H9 (cell line): ENCODE measurements at regions not wholly inside any gene's neighbourhood (a gene's known extent, or its start where the extent isn't known, plus 50 kb on each side); places are given as distances from the start of the nearest gene placed in this dataset.

Experiments
- DNase-seq: peaks from one replicate; pipeline ENCODE4 v3.0.0-alpha.2; 2017
- H2AFZ ChIP-seq: one replicate; pipeline ENCODE4 v1.6.1; 2013; ENCODE audit warnings: mild to moderate bottlenecking, low read length, control low read depth, moderate library complexity
- H2AK5ac ChIP-seq: 2 replicates; pipeline ENCODE4 v1.6.1; 2013; ENCODE audit warnings: low read length, control low read depth, mixed read lengths; ENCODE audit not compliant: insufficient read length
- H2BK120ac ChIP-seq: one replicate; pipeline ENCODE4 v1.6.1; 2013; ENCODE audit warnings: low read depth, mild to moderate bottlenecking, low read length, control low read depth, inconsistent platforms; ENCODE audit not compliant: poor library complexity, severe bottlenecking
- H2BK12ac ChIP-seq: 2 replicates; pipeline ENCODE4 v1.6.1; 2013; ENCODE audit warnings: low read length, control low read depth, mixed read lengths, low read depth; ENCODE audit not compliant: insufficient read length
- H2BK15ac ChIP-seq: 2 replicates; pipeline ENCODE4 v1.6.1; 2013; ENCODE audit warnings: low read depth, low read length, control low read depth
- H2BK20ac ChIP-seq: one replicate; pipeline ENCODE4 v1.6.1; 2013; ENCODE audit warnings: low read depth, mild to moderate bottlenecking, low read length, control low read depth, inconsistent platforms; ENCODE audit not compliant: poor library complexity, severe bottlenecking
- H2BK5ac ChIP-seq: 2 replicates; pipeline ENCODE4 v1.6.1; 2013; ENCODE audit warnings: low read length, control low read depth, mixed read lengths; ENCODE audit not compliant: insufficient read length
- H3K14ac ChIP-seq: 2 replicates; pipeline ENCODE4 v1.6.1; 2013; ENCODE audit warnings: low read length, control low read depth; ENCODE audit not compliant: insufficient read depth
- H3K18ac ChIP-seq: 2 replicates; pipeline ENCODE4 v1.6.1; 2013; ENCODE audit warnings: low read depth, mild to moderate bottlenecking, mixed read lengths, low read length, control low read depth; ENCODE audit not compliant: insufficient read length
- H3K23ac ChIP-seq: 2 replicates; pipeline ENCODE4 v1.6.1; 2013; ENCODE audit warnings: low read length, control low read depth, mixed read lengths, low read depth; ENCODE audit not compliant: insufficient read length
- H3K23me2 ChIP-seq: 2 replicates; pipeline ENCODE4 v1.6.1; 2013; ENCODE audit warnings: low read depth, mild to moderate bottlenecking, mixed read lengths, low read length, control low read depth; ENCODE audit not compliant: insufficient read length, poor library complexity, severe bottlenecking
- H3K27ac ChIP-seq: 2 replicates; pipeline ENCODE4 v1.5.1; 2013; ENCODE audit warnings: low read length, control low read depth, mixed read lengths, low read depth; ENCODE audit not compliant: insufficient read length
- H3K27me3 ChIP-seq: 2 replicates; pipeline ENCODE4 v1.6.1; 2013; ENCODE audit warnings: low read length, control low read depth, inconsistent platforms; ENCODE audit not compliant: insufficient read depth
- H3K4ac ChIP-seq: 2 replicates; pipeline ENCODE4 v1.6.1; 2013; ENCODE audit warnings: low read depth, mild to moderate bottlenecking, control low read depth, inconsistent platforms, low read length, moderate library complexity
- H3K4me1 ChIP-seq: 2 replicates; pipeline ENCODE4 v1.6.1; 2013; ENCODE audit warnings: low read length, control low read depth, inconsistent platforms; ENCODE audit not compliant: insufficient read depth
- H3K4me2 ChIP-seq: 2 replicates; pipeline ENCODE4 v1.6.1; 2013; ENCODE audit warnings: low read length, control low read depth, mixed read lengths; ENCODE audit not compliant: insufficient read length, insufficient read depth
- H3K56ac ChIP-seq: 2 replicates; pipeline ENCODE4 v1.6.1; 2013; ENCODE audit warnings: low read depth, mild to moderate bottlenecking, mixed read lengths, low read length, control low read depth; ENCODE audit not compliant: insufficient read length
- H3K79me1 ChIP-seq: 2 replicates; pipeline ENCODE4 v1.6.1; 2013; ENCODE audit warnings: low read depth, mild to moderate bottlenecking, moderate library complexity, low read length, control low read depth, inconsistent platforms; ENCODE audit not compliant: insufficient read depth, poor library complexity, severe bottlenecking
- H3K79me2 ChIP-seq: 2 replicates; pipeline ENCODE4 v1.6.1; 2013; ENCODE audit warnings: low read length, control low read depth, inconsistent platforms; ENCODE audit not compliant: insufficient read depth
- H3K9ac ChIP-seq: 2 replicates; pipeline ENCODE4 v1.6.1; 2013; ENCODE audit warnings: low read length, control low read depth, mixed read lengths; ENCODE audit not compliant: insufficient read length; ENCODE audit errors: extremely low read depth
- H3K9me3 ChIP-seq: one replicate; pipeline ENCODE4 v1.6.1; 2013; ENCODE audit warnings: low read depth, low read length, inconsistent platforms; ENCODE audit not compliant: control insufficient read depth
- H3T11ph ChIP-seq: one replicate; pipeline ENCODE4 v1.6.1; 2013; ENCODE audit warnings: mild to moderate bottlenecking, low read length, control low read depth, inconsistent platforms
- H4K20me1 ChIP-seq: one replicate; pipeline ENCODE4 v1.6.1; 2013; ENCODE audit not compliant: control insufficient read depth, insufficient read length, insufficient read depth
- H4K5ac ChIP-seq: 2 replicates; pipeline ENCODE4 v1.6.1; 2013; ENCODE audit warnings: low read depth, mild to moderate bottlenecking, mixed read lengths, low read length, control low read depth; ENCODE audit not compliant: insufficient read length
- H4K8ac ChIP-seq: replicated peaks from 2 replicates; pipeline ENCODE4 v1.6.1; 2013; ENCODE audit warnings: low read length, control low read depth, mixed read lengths, low read depth; ENCODE audit not compliant: insufficient read length
- H4K91ac ChIP-seq: 2 replicates; pipeline ENCODE4 v1.6.1; 2013; ENCODE audit warnings: low read depth, mild to moderate bottlenecking, moderate library complexity, mixed read lengths, low read length, control low read depth; ENCODE audit not compliant: insufficient read length
- H3K27ac Mint-ChIP-seq, 3 experiments: 2 replicates in 2 of 3; 3 replicates in 1 of 3; pipeline ENCODE4 v1.8.0; 2020 to 2021; ENCODE audit warnings: mixed read lengths in 3 of 3, mild to moderate bottlenecking in 1 of 3, moderate library complexity in 1 of 3
- H3K27me3 Mint-ChIP-seq: 2 replicates; pipeline ENCODE4 v1.8.0; 2021; ENCODE audit warnings: low read depth, mild to moderate bottlenecking, moderate library complexity, mixed read lengths
- H3K36me3 Mint-ChIP-seq, 3 experiments: 2 replicates in 2 of 3; 3 replicates in 1 of 3; pipeline ENCODE4 v1.8.0; 2020 to 2021; ENCODE audit warnings: low read depth in 3 of 3, mixed read lengths in 3 of 3; ENCODE audit not compliant: insufficient read depth in 1 of 3
- H3K4me1 Mint-ChIP-seq, 2 experiments: 2 replicates each; pipeline ENCODE4 v1.8.0; 2020; ENCODE audit warnings: mixed read lengths in 2 of 2
- H3K4me3 Mint-ChIP-seq, 2 experiments: 2 replicates in 1 of 2; 3 replicates in 1 of 2; pipeline ENCODE4 v1.8.0; 2020 to 2021; ENCODE audit warnings: mild to moderate bottlenecking in 2 of 2, mixed read lengths in 2 of 2, moderate library complexity in 1 of 2
- H3K9me3 Mint-ChIP-seq, 2 experiments: 2 replicates in 1 of 2; 3 replicates in 1 of 2; pipeline ENCODE4 v1.8.0; 2020; ENCODE audit warnings: mild to moderate bottlenecking in 2 of 2, mixed read lengths in 2 of 2, moderate library complexity in 1 of 2
- WGBS: extraction: QIAGEN DNeasy Blood & Tissue Kit; methylation state at CpG from one replicate; pipeline ENCODE4 v1.1.7; 2013; ENCODE audit warnings: missing lambda C conversion rate, low lambda C conversion rate, mixed read lengths; ENCODE audit not compliant: insufficient read length; ENCODE audit errors: extremely low coverage; 5-methylcytosine and 5-hydroxymethylcytosine counted together
- TF ChIP-seq, protein P1 (sequence below): fragments of 200-600 bp; sonication (generic); conservative IDR thresholded peaks from 3 replicates; pipeline ENCODE4 v1.8.0; 2021; ENCODE audit warnings: antibody characterized with exemption, mild to moderate bottlenecking

DNA sequence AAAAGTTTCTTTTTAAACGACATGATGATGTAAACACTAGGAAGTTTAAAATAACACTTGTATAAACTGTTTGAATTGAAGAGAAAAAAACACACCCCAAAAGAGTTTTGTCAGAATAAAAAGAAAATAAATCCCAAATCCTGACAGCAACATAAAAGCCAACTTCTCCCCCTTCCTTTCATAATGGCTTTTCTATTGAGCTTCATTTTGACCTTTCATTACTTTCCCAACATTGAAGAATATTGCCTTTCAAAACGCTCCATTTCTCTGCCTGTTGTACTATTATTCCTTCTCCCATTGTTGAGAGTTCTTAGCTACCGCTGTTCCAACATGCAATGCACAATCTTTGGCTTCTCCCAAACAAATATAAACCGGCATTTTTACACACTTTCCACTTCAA, 448.5 kb downstream of the BCAT1 start:
- H3K27ac ChIP-seq = no peak overlapping the region
- H3K27ac Mint-ChIP-seq = no peak overlapping the region

More for the DNA sequence above, 448.5 kb downstream of the BCAT1 start:
- Mint-ChIP-seq H3K27me3 (no peaks in the 10 kb centered on the region), H3K4me3 (no peak overlapping the region), H3K9me3 (no peaks in the 10 kb centered on the region), H3K36me3 (no peaks in the 10 kb centered on the region), H3K4me1 (peaks cover 5 to 8% of the 10 kb centered on the region in 2 experiments; a peak in 3 of 4 replicates)
- Histone ChIP-seq H4K91ac (no peak overlapping the region), H3K27me3 (no peaks in the 10 kb centered on the region), H3K4me1 (no peaks in the 10 kb centered on the region), H2BK20ac (no peak overlapping the region), H2BK12ac (no peak overlapping the region), H2AFZ (no peak overlapping the region), H3K4me2 (no peak overlapping the region), H4K20me1 (no peaks in the 10 kb centered on the region), H2BK15ac (no peak overlapping the region), H4K8ac (no peak overlapping the region), H2AK5ac (no peak overlapping the region), H3K9ac (no peak overlapping the region), H3K79me2 (no peaks in the 10 kb centered on the region), H3K56ac (no peak overlapping the region), H3K23ac (no peak overlapping the region), H3K9me3 (no peaks in the 10 kb centered on the region), H3K4ac (no peak overlapping the region), H3K18ac (no peak overlapping the region), H3T11ph (no peak overlapping the region), H3K14ac (no peak overlapping the region), H4K5ac (no peak overlapping the region), H3K79me1 (no peaks in the 10 kb centered on the region), H2BK120ac (no peak overlapping the region), H2BK5ac (no peak overlapping the region), H3K23me2 (no peaks in the 10 kb centered on the region)
- TF ChIP-seq, protein P1, sequence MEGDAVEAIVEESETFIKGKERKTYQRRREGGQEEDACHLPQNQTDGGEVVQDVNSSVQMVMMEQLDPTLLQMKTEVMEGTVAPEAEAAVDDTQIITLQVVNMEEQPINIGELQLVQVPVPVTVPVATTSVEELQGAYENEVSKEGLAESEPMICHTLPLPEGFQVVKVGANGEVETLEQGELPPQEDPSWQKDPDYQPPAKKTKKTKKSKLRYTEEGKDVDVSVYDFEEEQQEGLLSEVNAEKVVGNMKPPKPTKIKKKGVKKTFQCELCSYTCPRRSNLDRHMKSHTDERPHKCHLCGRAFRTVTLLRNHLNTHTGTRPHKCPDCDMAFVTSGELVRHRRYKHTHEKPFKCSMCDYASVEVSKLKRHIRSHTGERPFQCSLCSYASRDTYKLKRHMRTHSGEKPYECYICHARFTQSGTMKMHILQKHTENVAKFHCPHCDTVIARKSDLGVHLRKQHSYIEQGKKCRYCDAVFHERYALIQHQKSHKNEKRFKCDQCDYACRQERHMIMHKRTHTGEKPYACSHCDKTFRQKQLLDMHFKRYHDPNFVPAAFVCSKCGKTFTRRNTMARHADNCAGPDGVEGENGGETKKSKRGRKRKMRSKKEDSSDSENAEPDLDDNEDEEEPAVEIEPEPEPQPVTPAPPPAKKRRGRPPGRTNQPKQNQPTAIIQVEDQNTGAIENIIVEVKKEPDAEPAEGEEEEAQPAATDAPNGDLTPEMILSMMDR = no peak
- WGBS = no CpG with 5 or more reads among the region's 4 CpGs
- no peak for DNase-seq
